ENCODE measurements at regions not wholly inside any gene's neighbourhood (a gene's known extent, or its start where the extent isn't known, plus 50 kb on each side); places are given as distances from the start of the nearest gene placed in this dataset.

DNA sequence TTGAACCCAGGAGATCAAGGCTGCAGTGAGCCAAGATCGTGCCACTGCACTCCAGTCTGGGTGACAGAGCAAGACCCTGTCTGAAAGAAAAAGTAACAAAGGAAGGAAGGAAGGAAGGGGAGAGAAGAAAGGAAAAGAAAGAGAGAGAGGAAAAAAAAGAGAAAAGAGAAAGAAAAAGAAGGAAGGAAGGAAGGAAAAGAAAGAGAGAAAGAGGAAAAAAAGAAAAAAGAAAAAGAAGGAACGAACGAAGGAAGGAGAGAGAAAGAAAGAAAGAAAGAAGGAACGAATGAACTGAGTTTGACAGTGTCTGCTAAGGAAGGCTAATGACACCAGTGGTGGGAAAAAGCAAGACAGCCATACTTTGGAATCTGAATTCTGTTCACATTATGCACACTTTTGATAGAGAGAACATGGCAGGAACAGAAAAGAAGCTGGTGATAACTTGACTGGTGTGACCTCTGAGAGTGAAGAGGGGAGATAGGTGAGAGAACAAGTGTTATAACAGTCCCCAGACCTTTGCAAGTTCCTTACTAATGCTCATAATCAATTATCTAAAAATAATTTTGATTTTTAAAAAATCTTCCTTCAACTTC lies 93.3 kb upstream of the MYLIP start:
- TF ChIP-seq EZH2phosphoT487 (IDR thresholded peaks at IDR 0.05; ENCODE audit: insufficient read depth, low read depth) (no peak), EZH2 (IDR thresholded peaks at IDR 0.05; ENCODE audit: insufficient read depth, poor library complexity, severe bottlenecking) (no peak)

Measured in GM23248 (cell line).